Breast epithelium (tissue), 4 donors: ENCODE measurements at regions not wholly inside any gene's neighbourhood (a gene's known extent, or its start where the extent isn't known, plus 50 kb on each side); places are given as distances from the start of the nearest gene placed in this dataset.

ENCODE experiments used
- DNase-seq, 2 donors: peaks; one replicate each; pipeline ENCODE4 v3.0.0-alpha.2; 2019; ENCODE audit warnings: low spot score in 2 of 2
- H3K27ac ChIP-seq, 2 donors: fragments of 200-600 bp; sonication (generic) in 1 of 2; one replicate each; pipeline ENCODE4 v1.5.1; 2016 to 2019; ENCODE audit warnings: mild to moderate bottlenecking in 1 of 2
- H3K27me3 ChIP-seq, 2 donors: fragments of 200-600 bp; sonication (generic) in 1 of 2; one replicate each; pipeline versions ENCODE4 v1.5.1 to v1.6.0; 2017 to 2019; ENCODE audit warnings: control low read depth in 1 of 2, mild to moderate bottlenecking in 1 of 2
- H3K36me3 ChIP-seq: fragments of 200-600 bp; one replicate; pipeline ENCODE4 v1.5.1; 2019
- H3K4me1 ChIP-seq, 2 donors: fragments of 200-600 bp; sonication (generic); one replicate each; pipeline ENCODE4 v1.5.1; 2016 to 2019; ENCODE audit warnings: control low read depth in 1 of 2
- H3K4me3 ChIP-seq, 3 donors: fragments of 200-600 bp; sonication (generic); 1 replicate in 2 of 3; 2 replicates in 1 of 3; pipeline ENCODE4 v1.5.1; 2016 to 2019; ENCODE audit warnings: mild to moderate bottlenecking in 3 of 3, moderate library complexity in 2 of 3
- H3K9me3 ChIP-seq, 2 donors: fragments of 200-600 bp; sonication (generic) in 1 of 2; one replicate each; pipeline ENCODE4 v1.5.1; 2016 to 2019; ENCODE audit warnings: control low read depth in 1 of 2
- POLR2A ChIP-seq: fragments of 450-650 bp; IDR thresholded peaks from one replicate; pipeline ENCODE4 v1.6.1; 2016; ENCODE audit warnings: antibody characterized with exemption, mild to moderate bottlenecking, moderate library complexity
- POLR2AphosphoS5 ChIP-seq, 3 donors: sonication (generic); formaldehyde crosslinking; IDR thresholded peaks; one replicate each; pipeline ENCODE4 v1.6.1; 2017; ENCODE audit warnings: antibody characterized with exemption in 3 of 3
- intact Hi-C: fragments of 100-400 bp; cut with DNase I; formaldehyde crosslinking; loops from one replicate; pipeline ENCODE4 v1.15.1; 2023; ENCODE audit warnings: low total_unique reads
- TF ChIP-seq, protein P1 (sequence below), 3 donors: fragments of 450-650 bp; IDR thresholded peaks; one replicate each; pipeline ENCODE4 v1.5.1; 2016 to 2017; ENCODE audit warnings: antibody characterized with exemption in 3 of 3, mild to moderate bottlenecking in 3 of 3, moderate library complexity in 3 of 3

DNA sequence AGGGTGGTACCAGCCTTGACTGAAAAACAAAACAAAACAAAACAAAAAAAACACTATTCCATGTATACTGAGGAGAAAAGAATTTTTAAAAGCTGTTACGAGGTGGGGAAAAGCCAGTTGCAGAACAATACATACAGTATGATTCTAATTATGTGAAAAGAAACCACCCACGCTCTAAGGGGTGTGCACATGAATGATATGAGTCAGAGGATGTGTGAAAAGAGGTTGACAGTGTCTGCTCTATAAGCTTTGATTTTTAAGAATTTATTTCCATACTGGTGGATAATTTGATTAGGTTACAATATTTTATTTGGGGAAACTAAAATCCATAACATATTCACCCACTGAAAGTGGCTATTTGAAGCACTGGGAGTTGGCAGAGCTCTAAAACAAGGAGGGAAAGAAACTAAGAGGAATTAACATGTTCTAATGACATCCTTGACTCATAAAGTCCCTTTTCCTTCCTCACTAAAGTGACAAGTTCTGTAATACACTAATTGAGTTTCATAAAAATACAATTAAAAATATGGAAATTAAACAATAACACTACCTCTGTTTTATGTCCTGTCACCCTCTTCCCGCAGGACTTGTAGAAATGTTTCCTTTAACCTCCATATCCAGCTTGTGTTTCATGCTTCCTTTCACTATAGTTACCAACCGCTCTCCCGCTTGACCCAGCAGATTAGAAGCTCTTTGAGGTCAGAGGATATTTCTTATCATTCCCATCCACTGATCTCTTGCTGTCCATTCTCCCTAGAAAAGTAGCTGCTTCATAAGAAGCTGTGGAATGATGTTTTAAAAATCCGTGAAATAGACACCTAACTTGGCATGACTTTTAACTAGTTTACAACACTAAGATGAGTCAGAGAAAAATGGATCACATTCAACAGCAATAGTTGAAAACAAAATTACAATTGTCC, 118.6 kb upstream of the CCDC28A start:
- Histone ChIP-seq H3K27me3 (no peaks in the 10 kb centered on the region), H3K9me3 (no peaks in the 10 kb centered on the region), H3K4me1 (peaks cover 0 to 6% of the 10 kb centered on the region in 2 donors), H3K27ac (peak overlapping the region in 1 of 2 donors; percentile 48), H3K4me3 (no peak overlapping the region), H3K36me3 (no peaks in the 10 kb centered on the region)
- no peak for DNase-seq
- intact Hi-C loops = loop anchor here (5.0 kb wide), 1 partner anchor 513 kb away; no protein-coding TSS in a partner anchor
- TF ChIP-seq POLR2A = no peak
- TF ChIP-seq POLR2AphosphoS5 (IDR thresholded peaks at IDR 0.05) = no peak
- TF ChIP-seq, protein P1, sequence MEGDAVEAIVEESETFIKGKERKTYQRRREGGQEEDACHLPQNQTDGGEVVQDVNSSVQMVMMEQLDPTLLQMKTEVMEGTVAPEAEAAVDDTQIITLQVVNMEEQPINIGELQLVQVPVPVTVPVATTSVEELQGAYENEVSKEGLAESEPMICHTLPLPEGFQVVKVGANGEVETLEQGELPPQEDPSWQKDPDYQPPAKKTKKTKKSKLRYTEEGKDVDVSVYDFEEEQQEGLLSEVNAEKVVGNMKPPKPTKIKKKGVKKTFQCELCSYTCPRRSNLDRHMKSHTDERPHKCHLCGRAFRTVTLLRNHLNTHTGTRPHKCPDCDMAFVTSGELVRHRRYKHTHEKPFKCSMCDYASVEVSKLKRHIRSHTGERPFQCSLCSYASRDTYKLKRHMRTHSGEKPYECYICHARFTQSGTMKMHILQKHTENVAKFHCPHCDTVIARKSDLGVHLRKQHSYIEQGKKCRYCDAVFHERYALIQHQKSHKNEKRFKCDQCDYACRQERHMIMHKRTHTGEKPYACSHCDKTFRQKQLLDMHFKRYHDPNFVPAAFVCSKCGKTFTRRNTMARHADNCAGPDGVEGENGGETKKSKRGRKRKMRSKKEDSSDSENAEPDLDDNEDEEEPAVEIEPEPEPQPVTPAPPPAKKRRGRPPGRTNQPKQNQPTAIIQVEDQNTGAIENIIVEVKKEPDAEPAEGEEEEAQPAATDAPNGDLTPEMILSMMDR (IDR thresholded peaks at IDR 0.05) = no peak

DNA sequence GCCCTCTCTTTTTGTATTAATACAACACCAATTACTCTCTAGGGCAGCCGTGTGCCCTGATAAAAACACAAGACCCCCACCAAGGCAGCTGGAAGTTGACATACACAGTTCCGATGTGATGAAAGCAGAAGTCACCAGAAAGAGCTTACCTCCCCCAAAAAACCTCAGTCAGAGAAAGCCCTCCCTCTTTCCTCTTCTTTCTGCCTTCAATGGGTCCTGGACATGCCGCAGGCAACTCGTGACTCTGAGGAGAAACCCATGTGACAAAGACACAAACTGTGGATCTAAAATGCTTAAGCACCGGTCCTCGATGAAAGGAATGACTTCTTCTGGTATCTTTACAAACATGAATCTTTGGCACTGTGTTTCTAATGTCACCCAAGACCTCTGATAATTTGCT, 117.7 kb upstream of the CCDC28A start:
- intact Hi-C loops = loop anchor here (5.0 kb wide), 1 partner anchor 514 kb away; no protein-coding TSS in a partner anchor
- no peaks in the 10 kb centered on the region for H3K27me3 ChIP-seq
- TF ChIP-seq POLR2AphosphoS5 (IDR thresholded peaks at IDR 0.05) = no peak
- TF ChIP-seq, protein P1 (IDR thresholded peaks at IDR 0.05) = no peak
- TF ChIP-seq POLR2A = no peak
- H3K9me3 ChIP-seq = no peaks in the 10 kb centered on the region
- H3K4me3 ChIP-seq = no peak overlapping the region
- no peak for DNase-seq
- no peaks in the 10 kb centered on the region for H3K36me3 ChIP-seq
- H3K4me1 ChIP-seq = peaks cover 0 to 6% of the 10 kb centered on the region in 2 donors
- peak overlapping the region in 1 of 2 donors; percentile 48 for H3K27ac ChIP-seq

DNA sequence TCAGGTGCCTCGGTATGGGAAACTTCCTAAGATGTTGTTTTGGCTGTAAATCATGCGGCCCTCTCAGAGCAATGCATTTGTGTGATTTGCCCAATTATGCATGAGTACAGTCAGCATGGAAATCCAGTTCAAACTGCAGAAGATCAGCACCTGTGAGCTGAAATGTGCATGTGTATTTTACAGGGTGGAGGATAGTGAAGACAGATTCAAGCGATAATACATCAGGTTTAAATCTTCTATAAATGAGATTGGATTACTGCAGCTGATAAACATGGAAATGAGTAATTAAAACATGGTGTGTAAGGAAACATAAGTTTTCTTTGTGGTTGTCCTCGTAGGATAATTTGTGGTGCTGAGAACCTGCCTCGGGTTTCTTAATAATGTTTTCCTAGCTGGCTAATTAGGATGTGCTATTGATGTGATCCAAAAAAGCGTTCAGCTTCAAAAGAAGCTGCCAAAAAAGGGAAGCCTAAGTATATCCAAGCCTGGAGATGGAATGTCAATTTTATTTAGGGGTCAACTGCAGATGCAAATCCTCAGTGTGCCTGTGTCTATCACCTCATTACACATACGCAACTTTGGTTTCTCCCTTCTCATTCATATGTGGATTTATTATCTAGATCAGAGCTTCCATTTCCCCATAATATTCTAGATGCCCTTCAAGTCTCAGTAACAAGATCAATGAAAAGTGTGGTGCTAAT, 117.1 kb upstream of the CCDC28A start:
- H3K27ac ChIP-seq = no peak overlapping the region
- peaks cover 0 to 6% of the 10 kb centered on the region in 2 donors for H3K4me1 ChIP-seq
- no peaks in the 10 kb centered on the region for H3K36me3 ChIP-seq
- TF ChIP-seq POLR2A (no peak), POLR2AphosphoS5 (IDR thresholded peaks at IDR 0.05) (no peak)
- TF ChIP-seq, protein P1 (IDR thresholded peaks at IDR 0.05) = no peak
- no peaks in the 10 kb centered on the region for H3K9me3 ChIP-seq
- intact Hi-C loops = loop anchor here (5.0 kb wide), 1 partner anchor 514 kb away; no protein-coding TSS in a partner anchor
- H3K27me3 ChIP-seq = no peaks in the 10 kb centered on the region
- DNase-seq = no peak
- H3K4me3 ChIP-seq = no peak overlapping the region

DNA sequence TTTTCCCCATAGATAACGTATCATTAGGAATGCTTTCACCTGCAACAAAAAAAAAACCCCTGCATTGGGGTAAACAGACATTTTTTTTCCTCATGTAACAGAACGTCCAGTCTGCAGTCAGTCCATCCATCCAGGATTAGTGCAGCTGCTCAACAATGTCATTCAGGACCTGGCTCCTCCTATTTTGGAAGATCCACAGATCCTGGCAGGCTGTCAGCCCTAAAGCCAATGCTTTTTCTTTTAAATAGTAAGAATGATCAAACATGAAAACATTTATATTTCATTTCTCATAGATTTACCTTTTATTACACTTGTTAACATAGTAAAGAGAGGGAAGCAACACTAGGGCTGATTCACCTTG, 116.5 kb upstream of the CCDC28A start:
- H3K4me1 ChIP-seq = peaks cover 0 to 6% of the 10 kb centered on the region in 2 donors
- TF ChIP-seq POLR2A = no peak
- TF ChIP-seq POLR2AphosphoS5 (IDR thresholded peaks at IDR 0.05) = no peak
- TF ChIP-seq, protein P1 (IDR thresholded peaks at IDR 0.05) = no peak
- H3K27ac ChIP-seq = no peak overlapping the region
- no peaks in the 10 kb centered on the region for H3K27me3 ChIP-seq
- H3K4me3 ChIP-seq = no peak overlapping the region
- intact Hi-C loops = loop anchor here (5.0 kb wide), 1 partner anchor 515 kb away; no protein-coding TSS in a partner anchor
- no peaks in the 10 kb centered on the region for H3K36me3 ChIP-seq
- H3K9me3 ChIP-seq = no peaks in the 10 kb centered on the region
- DNase-seq = no peak

DNA sequence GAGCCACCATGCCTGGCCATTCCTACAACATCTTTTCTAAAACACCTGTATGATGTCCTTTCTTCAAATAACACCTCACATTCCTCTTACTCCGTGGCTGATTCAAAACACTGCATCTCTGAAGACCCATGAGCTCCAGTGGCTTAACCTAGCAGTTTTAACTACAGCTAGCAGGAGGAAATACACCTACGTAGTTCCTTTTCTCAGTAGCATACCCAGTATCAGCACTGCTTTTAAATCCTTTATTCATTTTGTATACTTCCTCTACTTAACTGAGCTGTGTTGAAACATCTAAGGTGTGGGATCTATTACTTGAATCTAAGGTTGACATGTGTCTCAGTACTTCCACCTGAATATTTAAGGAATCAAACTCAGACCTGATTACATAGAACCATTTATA, 113.6 kb upstream of the CCDC28A start:
- H3K4me3 ChIP-seq = no peak overlapping the region
- intact Hi-C loops = loop anchor here (5.0 kb wide), 1 partner anchor 518 kb away; no protein-coding TSS in a partner anchor

More for the DNA sequence above, 113.6 kb upstream of the CCDC28A start:
- Histone ChIP-seq H3K9me3 (no peaks in the 10 kb centered on the region), H3K36me3 (no peaks in the 10 kb centered on the region), H3K27me3 (no peaks in the 10 kb centered on the region), H3K4me1 (no peaks in the 10 kb centered on the region), H3K27ac (no peak overlapping the region)
- TF ChIP-seq, protein P1 (IDR thresholded peaks at IDR 0.05) = no peak
- TF ChIP-seq POLR2A (no peak), POLR2AphosphoS5 (IDR thresholded peaks at IDR 0.05) (no peak)
- DNase-seq = no peak
